ENCODE measurements at regions not wholly inside any gene's neighbourhood (a gene's known extent, or its start where the extent isn't known, plus 50 kb on each side); places are given as distances from the start of the nearest gene placed in this dataset.

GRCh38 chr21:32867597-32867996 is 96.0 kb upstream of the PAXBP1 start (continued):
- TF ChIP-seq CHD7 (IDR thresholded peaks at IDR 0.05; ENCODE audit: insufficient replicate concordance, low read length): no peak
- TF ChIP-seq, protein P1, sequence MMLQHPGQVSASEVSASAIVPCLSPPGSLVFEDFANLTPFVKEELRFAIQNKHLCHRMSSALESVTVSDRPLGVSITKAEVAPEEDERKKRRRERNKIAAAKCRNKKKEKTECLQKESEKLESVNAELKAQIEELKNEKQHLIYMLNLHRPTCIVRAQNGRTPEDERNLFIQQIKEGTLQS (IDR thresholded peaks at IDR 0.05; ENCODE audit: insufficient read depth, low read depth, low read length): no peak
